ENCODE measurements at regions not wholly inside any gene's neighbourhood (a gene's known extent, or its start where the extent isn't known, plus 50 kb on each side); places are given as distances from the start of the nearest gene placed in this dataset.

DNA sequence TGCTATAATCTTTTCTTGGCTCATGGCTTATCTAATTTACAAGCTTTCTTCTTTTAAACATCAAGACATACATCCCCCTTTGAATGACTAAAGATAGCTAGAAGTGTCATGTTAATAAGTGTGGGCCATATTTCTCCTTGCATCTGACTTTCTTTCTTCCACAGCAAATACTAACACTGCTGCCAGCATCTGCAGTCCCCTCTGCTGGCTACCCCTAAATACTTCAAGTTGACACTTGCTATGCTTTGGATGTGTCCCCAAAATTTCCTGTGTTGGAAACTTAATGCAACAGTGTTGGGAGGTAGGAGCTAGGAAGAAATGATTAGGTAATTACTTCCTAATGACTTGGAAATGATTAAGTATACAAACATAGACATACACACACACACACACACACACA is 459.0 kb upstream of the ST8SIA4 start:
- no peak overlapping the region for H3K27ac Mint-ChIP-seq (ENCODE audit: unreplicated experiment)
- no peaks in the 10 kb centered on the region for H3K36me3 Mint-ChIP-seq (ENCODE audit: unreplicated experiment)
- no peaks in the 10 kb centered on the region for H3K27me3 Mint-ChIP-seq (ENCODE audit: unreplicated experiment)
- H3K4me3 Mint-ChIP-seq (ENCODE audit: unreplicated experiment): no peak overlapping the region
- DNase-seq (ENCODE audit: extremely low spot score, unreplicated experiment): no peak
- no peaks in the 10 kb centered on the region for H3K9me3 Mint-ChIP-seq (ENCODE audit: unreplicated experiment)
- TF ChIP-seq CTCF (IDR thresholded peaks at IDR 0.05): no peak
- no peaks in the 10 kb centered on the region for H3K4me1 Mint-ChIP-seq (ENCODE audit: unreplicated experiment)

DNA sequence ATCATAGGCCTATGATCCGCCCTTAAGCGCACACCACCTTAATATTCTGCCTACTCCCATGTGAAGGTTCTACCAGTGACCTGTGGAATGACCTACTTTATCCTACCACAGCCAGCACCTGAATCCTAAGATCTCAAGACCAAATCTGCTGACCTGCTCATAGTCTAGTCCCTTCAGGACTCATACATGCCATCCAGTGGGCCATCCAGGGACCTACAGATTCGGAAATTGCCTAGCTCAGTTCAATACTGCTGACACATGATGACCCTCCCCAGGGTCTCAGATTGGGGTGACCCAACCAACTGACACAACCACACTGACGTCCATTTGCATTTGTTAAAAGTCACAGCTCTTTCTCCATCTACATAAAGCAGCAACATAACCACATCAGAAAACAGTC is 443.8 kb upstream of the ST8SIA4 start:
- H3K9me3 Mint-ChIP-seq (ENCODE audit: unreplicated experiment): peaks cover 19% of the 10 kb centered on the region
- no peak for TF ChIP-seq CTCF (IDR thresholded peaks at IDR 0.05)
- H3K36me3 Mint-ChIP-seq (ENCODE audit: unreplicated experiment): no peaks in the 10 kb centered on the region
- no peak for DNase-seq (ENCODE audit: extremely low spot score, unreplicated experiment)
- no peaks in the 10 kb centered on the region for H3K27me3 Mint-ChIP-seq (ENCODE audit: unreplicated experiment)
- H3K27ac Mint-ChIP-seq (ENCODE audit: unreplicated experiment): no peak overlapping the region
- H3K4me1 Mint-ChIP-seq (ENCODE audit: unreplicated experiment): no peaks in the 10 kb centered on the region
- H3K4me3 Mint-ChIP-seq (ENCODE audit: unreplicated experiment): no peak overlapping the region

- H3K9me3 Mint-ChIP-seq (ENCODE audit: unreplicated experiment): peaks cover 19% of the 10 kb centered on the region
- H3K36me3 Mint-ChIP-seq (ENCODE audit: unreplicated experiment): no peaks in the 10 kb centered on the region
- no peak for DNase-seq (ENCODE audit: extremely low spot score, unreplicated experiment)
- H3K4me1 Mint-ChIP-seq (ENCODE audit: unreplicated experiment): no peaks in the 10 kb centered on the region
- no peak for TF ChIP-seq CTCF (IDR thresholded peaks at IDR 0.05)
- H3K4me3 Mint-ChIP-seq (ENCODE audit: unreplicated experiment): no peak overlapping the region
- no peak overlapping the region for H3K27ac Mint-ChIP-seq (ENCODE audit: unreplicated experiment)
- no peaks in the 10 kb centered on the region for H3K27me3 Mint-ChIP-seq (ENCODE audit: unreplicated experiment)
Measured at GRCh38 chr5:101346447-101346846, 443.4 kb upstream of the ST8SIA4 start.

DNA sequence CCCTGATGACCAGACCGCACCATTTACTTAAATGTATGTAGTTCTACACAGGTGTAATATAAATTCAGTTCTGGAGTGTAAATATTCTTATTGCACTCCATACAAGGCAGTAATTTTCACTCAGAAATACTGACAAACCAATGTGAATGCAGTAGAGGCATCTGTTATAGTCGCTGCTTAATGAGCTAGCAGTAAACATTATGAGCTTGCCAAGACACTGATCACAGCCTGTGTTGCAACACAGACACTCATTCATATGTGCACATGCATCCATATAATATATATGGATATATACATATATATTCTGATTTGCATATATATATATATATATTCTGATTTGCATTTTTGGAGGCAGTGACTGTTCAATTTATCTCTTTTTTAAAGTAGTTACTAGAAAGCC is 435.1 kb upstream of the ST8SIA4 start:
- no peak for TF ChIP-seq CTCF (IDR thresholded peaks at IDR 0.05)
- no peak for DNase-seq (ENCODE audit: extremely low spot score, unreplicated experiment)
- Mint-ChIP-seq H3K9me3 (ENCODE audit: unreplicated experiment) (no peaks in the 10 kb centered on the region), H3K4me3 (ENCODE audit: unreplicated experiment) (no peak overlapping the region), H3K36me3 (ENCODE audit: unreplicated experiment) (no peaks in the 10 kb centered on the region), H3K27me3 (ENCODE audit: unreplicated experiment) (no peaks in the 10 kb centered on the region), H3K4me1 (ENCODE audit: unreplicated experiment) (no peaks in the 10 kb centered on the region), H3K27ac (ENCODE audit: unreplicated experiment) (no peak overlapping the region)

DNA sequence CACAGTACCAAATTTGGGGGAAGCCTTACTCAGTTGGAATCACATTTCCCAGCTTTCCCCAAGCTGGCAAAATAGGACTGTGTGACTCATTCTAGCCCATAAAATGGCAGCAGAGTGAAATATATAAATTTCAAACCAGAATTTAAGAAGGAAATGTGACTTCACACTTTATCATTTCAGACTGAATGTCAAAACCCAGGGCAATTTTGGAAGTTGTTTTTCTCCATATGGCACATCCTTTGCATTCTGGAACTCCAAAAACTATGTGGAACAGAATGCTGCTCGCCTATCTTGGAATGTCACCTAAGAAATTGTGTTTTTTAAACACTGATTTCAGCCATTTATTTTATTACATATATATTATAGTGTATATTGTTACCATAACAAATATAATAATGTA is 424.7 kb upstream of the ST8SIA4 start:
- TF ChIP-seq CTCF (IDR thresholded peaks at IDR 0.05): no peak
- no peak overlapping the region for H3K4me3 Mint-ChIP-seq (ENCODE audit: unreplicated experiment)
- H3K27ac Mint-ChIP-seq (ENCODE audit: unreplicated experiment): no peak overlapping the region

More for the DNA sequence above, 424.7 kb upstream of the ST8SIA4 start:
- H3K27me3 Mint-ChIP-seq (ENCODE audit: unreplicated experiment): no peaks in the 10 kb centered on the region
- no peak for DNase-seq (ENCODE audit: extremely low spot score, unreplicated experiment)
- H3K36me3 Mint-ChIP-seq (ENCODE audit: unreplicated experiment): no peaks in the 10 kb centered on the region
- no peaks in the 10 kb centered on the region for H3K9me3 Mint-ChIP-seq (ENCODE audit: unreplicated experiment)
- H3K4me1 Mint-ChIP-seq (ENCODE audit: unreplicated experiment): no peaks in the 10 kb centered on the region

Data from osteocyte (in vitro differentiated cells).